ENCODE measurements at regions not wholly inside any gene's neighbourhood (a gene's known extent, or its start where the extent isn't known, plus 50 kb on each side); places are given as distances from the start of the nearest gene placed in this dataset.

DNA sequence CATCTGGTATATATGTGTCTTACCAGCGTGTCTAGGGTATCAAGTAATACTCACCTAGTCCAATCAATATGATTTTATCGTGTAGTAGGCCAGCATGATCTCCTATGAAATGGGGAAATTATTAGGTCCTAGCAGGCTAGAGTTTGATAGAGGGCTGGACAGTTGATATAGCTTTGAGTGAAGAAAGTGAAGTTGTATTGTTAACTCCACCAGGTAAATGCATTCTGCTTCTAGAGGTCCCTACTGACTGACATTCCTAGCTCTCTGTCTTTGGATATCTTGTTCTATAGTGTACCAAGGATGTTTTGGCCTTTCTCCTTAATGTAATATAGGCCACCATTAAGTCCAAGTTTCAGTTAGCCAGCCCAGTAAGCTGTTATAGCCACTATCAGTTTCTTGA is 97.4 kb downstream of the EBNA1BP2 start:
- Histone ChIP-seq H3K79me1 (ENCODE audit: low read depth in 1 of 2, low read length in 2 of 2) (peaks cover 0 to 3% of the 10 kb centered on the region in 2 experiments; a peak in 1 of 4 replicates), H2BK15ac (ENCODE audit: low read depth, low read length) (no peak overlapping the region), H3K9me1 (ENCODE audit: insufficient read depth, low read length) (0 out of 2 replicates have a peak, but pooled peaks cover 3% of the 10 kb centered on the region), H2BK5ac (ENCODE audit: low read depth, low read length, poor library complexity, severe bottlenecking) (no peak overlapping the region), H3K14ac (replicated peaks; ENCODE audit: low read depth, low read length) (no peak overlapping the region), H3K4me2 (ENCODE audit: low read depth, low read length) (no peak overlapping the region), H2BK120ac (ENCODE audit: low read depth, low read length) (no peak overlapping the region), H4K8ac (ENCODE audit: low read depth in 2 of 2, low read length in 2 of 2) (no peak overlapping the region), H3K9ac (ENCODE audit: low read depth, low read length) (no peak overlapping the region), H3K4me1 (ENCODE audit: control insufficient read depth, insufficient read depth, low read length) (peaks cover 2% of the 10 kb centered on the region), H2AK9ac (replicated peaks; ENCODE audit: low read depth, low read length, poor library complexity) (no peak overlapping the region), H3K23ac (ENCODE audit: low read depth, low read length) (no peak overlapping the region), H3K27me3 (ENCODE audit: control insufficient read depth, insufficient read depth, low read length) (peaks cover 4% of the 10 kb centered on the region), H3K27ac (ENCODE audit: insufficient read depth, low read length) (no peak overlapping the region), H3K4me3 (ENCODE audit: insufficient read depth, low read depth, low read length) (no peak overlapping the region), H3K56ac (ENCODE audit: extremely low read depth, insufficient read depth, low read length) (no peak overlapping the region), H3K9me3 (ENCODE audit: control insufficient read depth, insufficient read depth, low read length) (no peaks in the 10 kb centered on the region), H3K4ac (ENCODE audit: low read depth, low read length) (no peak overlapping the region), H2BK20ac (ENCODE audit: low read depth, low read length) (no peak overlapping the region), H3K36me3 (ENCODE audit: control insufficient read depth, insufficient read depth, low read length) (no peaks in the 10 kb centered on the region), H2AFZ (replicated peaks; ENCODE audit: low read length, poor library complexity) (no peak overlapping the region), H4K91ac (ENCODE audit: insufficient read depth, low read depth, low read length) (no peak overlapping the region), H4K20me1 (ENCODE audit: insufficient read depth, low read length) (no peaks in the 10 kb centered on the region), H2AK5ac (ENCODE audit: low read depth, low read length) (no peak overlapping the region), H4K5ac (ENCODE audit: low read depth, low read length) (no peak overlapping the region), H3K18ac (ENCODE audit: low read depth, low read length) (no peak overlapping the region)
- dilution Hi-C loops (cut with HindIII; ENCODE audit: low sequenced_read_pairs, unreplicated experiment) (no loop called here), in situ Hi-C loops (cut with MboI; ENCODE audit: low sequenced_read_pairs) (loop anchor here (5.0 to 25.0 kb wide), 2 partner anchors 297 to 487 kb away; no protein-coding TSS in a partner anchor), intact Hi-C loops (cut with micrococcal nuclease) (no loop called here)
- TF ChIP-seq, protein P1, sequence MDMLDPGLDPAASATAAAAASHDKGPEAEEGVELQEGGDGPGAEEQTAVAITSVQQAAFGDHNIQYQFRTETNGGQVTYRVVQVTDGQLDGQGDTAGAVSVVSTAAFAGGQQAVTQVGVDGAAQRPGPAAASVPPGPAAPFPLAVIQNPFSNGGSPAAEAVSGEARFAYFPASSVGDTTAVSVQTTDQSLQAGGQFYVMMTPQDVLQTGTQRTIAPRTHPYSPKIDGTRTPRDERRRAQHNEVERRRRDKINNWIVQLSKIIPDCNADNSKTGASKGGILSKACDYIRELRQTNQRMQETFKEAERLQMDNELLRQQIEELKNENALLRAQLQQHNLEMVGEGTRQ (IDR thresholded peaks at IDR 0.05; ENCODE audit: low read depth, low read length), result no peak
- TF ChIP-seq RAD21 (IDR thresholded peaks at IDR 0.05; ENCODE audit: low read length) (no peak), FOS (IDR thresholded peaks at IDR 0.05; ENCODE audit: low read depth, low read length) (no peak)
- DNase-seq (no peak), ATAC-seq (ENCODE audit: low read depth) (no peak)
- no TSS peak for BruUV-seq (replicated peaks)
- CTCF ChIA-PET, result interaction anchor here (0.7 to 4.2 kb wide), 4 partner anchors 152 to 430 kb away, joined by 3 to 132 read pairs (median 4); no protein-coding TSS in a partner anchor
- POLR2A ChIA-PET (ENCODE audit: unreplicated experiment), result no interaction called here
- WGBS, 2 experiments (ENCODE audit: extremely low coverage in 2 of 2, insufficient read length in 1 of 2), result no CpG with 5 or more reads among the region's 2 CpGs
